ENCODE measurements at regions not wholly inside any gene's neighbourhood (a gene's known extent, or its start where the extent isn't known, plus 50 kb on each side); places are given as distances from the start of the nearest gene placed in this dataset.

GRCh38 chr5:6206501-6206900 lies 171.8 kb downstream of the MED10 start:
- TF ChIP-seq CTCF (conservative IDR thresholded peaks at IDR 0.05) (no peak), ZFX (IDR thresholded peaks at IDR 0.05) (no peak)
